ENCODE measurements at regions not wholly inside any gene's neighbourhood (a gene's known extent, or its start where the extent isn't known, plus 50 kb on each side); places are given as distances from the start of the nearest gene placed in this dataset.

- no peaks in the 10 kb centered on the region for H3K9me3 ChIP-seq (ENCODE audit: low read length)
Measured at GRCh38 chr3:6250167-6250566, 610.7 kb upstream of the GRM7 start.

GRCh38 chr3:6251612-6252400 is 609.1 kb upstream of the GRM7 start:
- no peak overlapping the region for H3K4me3 ChIP-seq (ENCODE audit: low read length)
- H3K27ac ChIP-seq (ENCODE audit: low read length), result no peak overlapping the region
- H3K9me2 ChIP-seq (ENCODE audit: insufficient read depth, low read length), result no peaks in the 10 kb centered on the region
- no peak overlapping the region for H3K9ac ChIP-seq (ENCODE audit: low read length)
- no peaks in the 10 kb centered on the region for H3F3A ChIP-seq (ENCODE audit: insufficient read depth, low read length, poor library complexity, severe bottlenecking)
- H3K4me2 ChIP-seq (ENCODE audit: low read length), result no peak overlapping the region
- H4K20me1 ChIP-seq (ENCODE audit: insufficient read depth), result no peaks in the 10 kb centered on the region
- no peaks in the 10 kb centered on the region for H3K9me3 ChIP-seq (ENCODE audit: low read length)
- H3K27me3 ChIP-seq (ENCODE audit: insufficient read depth, low read depth, low read length), result no peaks in the 10 kb centered on the region
- H2AFZ ChIP-seq (ENCODE audit: low read depth, low read length), result no peak overlapping the region
- no peaks in the 10 kb centered on the region for H3K36me3 ChIP-seq (ENCODE audit: insufficient read depth, low read length)
- H3K79me2 ChIP-seq (replicated peaks; ENCODE audit: insufficient read depth, low read length), result no peaks in the 10 kb centered on the region
- TF ChIP-seq CTCF (IDR thresholded peaks at IDR 0.05; ENCODE audit: poor library complexity, severe bottlenecking) (no peak), TAF1 (IDR thresholded peaks at IDR 0.05; ENCODE audit: low read depth) (no peak), POLR2AphosphoS5 (IDR thresholded peaks at IDR 0.05) (no peak), EZH2 (IDR thresholded peaks at IDR 0.05; ENCODE audit: borderline replicate concordance, insufficient read depth, low read length, poor library complexity, severe bottlenecking) (no peak), RAD21 (conservative IDR thresholded peaks at IDR 0.05) (no peak), EP300 (conservative IDR thresholded peaks at IDR 0.05; ENCODE audit: poor library complexity, severe bottlenecking) (no peak), SMC3 (conservative IDR thresholded peaks at IDR 0.05; ENCODE audit: poor library complexity) (no peak), MXI1 (conservative IDR thresholded peaks at IDR 0.05; ENCODE audit: poor library complexity, severe bottlenecking) (no peak)

More at GRCh38 chr3:6250167-6250566, 610.7 kb upstream of the GRM7 start:
- Histone ChIP-seq H3K4me2 (ENCODE audit: low read length) (no peak overlapping the region), H4K20me1 (ENCODE audit: insufficient read depth) (no peaks in the 10 kb centered on the region), H3K79me2 (replicated peaks; ENCODE audit: insufficient read depth, low read length) (no peaks in the 10 kb centered on the region), H3K27ac (ENCODE audit: low read length) (no peak overlapping the region), H3K27me3 (ENCODE audit: insufficient read depth, low read depth, low read length) (no peaks in the 10 kb centered on the region), H3K9me2 (ENCODE audit: insufficient read depth, low read length) (no peaks in the 10 kb centered on the region), H3F3A (ENCODE audit: insufficient read depth, low read length, poor library complexity, severe bottlenecking) (no peaks in the 10 kb centered on the region), H3K36me3 (ENCODE audit: insufficient read depth, low read length) (no peaks in the 10 kb centered on the region), H3K4me3 (ENCODE audit: low read length) (no peak overlapping the region), H2AFZ (ENCODE audit: low read depth, low read length) (no peak overlapping the region), H3K9ac (ENCODE audit: low read length) (no peak overlapping the region)
- TF ChIP-seq CTCF (IDR thresholded peaks at IDR 0.05; ENCODE audit: poor library complexity, severe bottlenecking) (no peak), SMC3 (conservative IDR thresholded peaks at IDR 0.05; ENCODE audit: poor library complexity) (no peak), TAF1 (IDR thresholded peaks at IDR 0.05; ENCODE audit: low read depth) (no peak), EP300 (conservative IDR thresholded peaks at IDR 0.05; ENCODE audit: poor library complexity, severe bottlenecking) (no peak), RAD21 (conservative IDR thresholded peaks at IDR 0.05) (no peak), MXI1 (conservative IDR thresholded peaks at IDR 0.05; ENCODE audit: poor library complexity, severe bottlenecking) (no peak), POLR2AphosphoS5 (IDR thresholded peaks at IDR 0.05) (no peak), EZH2 (IDR thresholded peaks at IDR 0.05; ENCODE audit: borderline replicate concordance, insufficient read depth, low read length, poor library complexity, severe bottlenecking) (no peak)
- TF ChIP-seq, protein P1, sequence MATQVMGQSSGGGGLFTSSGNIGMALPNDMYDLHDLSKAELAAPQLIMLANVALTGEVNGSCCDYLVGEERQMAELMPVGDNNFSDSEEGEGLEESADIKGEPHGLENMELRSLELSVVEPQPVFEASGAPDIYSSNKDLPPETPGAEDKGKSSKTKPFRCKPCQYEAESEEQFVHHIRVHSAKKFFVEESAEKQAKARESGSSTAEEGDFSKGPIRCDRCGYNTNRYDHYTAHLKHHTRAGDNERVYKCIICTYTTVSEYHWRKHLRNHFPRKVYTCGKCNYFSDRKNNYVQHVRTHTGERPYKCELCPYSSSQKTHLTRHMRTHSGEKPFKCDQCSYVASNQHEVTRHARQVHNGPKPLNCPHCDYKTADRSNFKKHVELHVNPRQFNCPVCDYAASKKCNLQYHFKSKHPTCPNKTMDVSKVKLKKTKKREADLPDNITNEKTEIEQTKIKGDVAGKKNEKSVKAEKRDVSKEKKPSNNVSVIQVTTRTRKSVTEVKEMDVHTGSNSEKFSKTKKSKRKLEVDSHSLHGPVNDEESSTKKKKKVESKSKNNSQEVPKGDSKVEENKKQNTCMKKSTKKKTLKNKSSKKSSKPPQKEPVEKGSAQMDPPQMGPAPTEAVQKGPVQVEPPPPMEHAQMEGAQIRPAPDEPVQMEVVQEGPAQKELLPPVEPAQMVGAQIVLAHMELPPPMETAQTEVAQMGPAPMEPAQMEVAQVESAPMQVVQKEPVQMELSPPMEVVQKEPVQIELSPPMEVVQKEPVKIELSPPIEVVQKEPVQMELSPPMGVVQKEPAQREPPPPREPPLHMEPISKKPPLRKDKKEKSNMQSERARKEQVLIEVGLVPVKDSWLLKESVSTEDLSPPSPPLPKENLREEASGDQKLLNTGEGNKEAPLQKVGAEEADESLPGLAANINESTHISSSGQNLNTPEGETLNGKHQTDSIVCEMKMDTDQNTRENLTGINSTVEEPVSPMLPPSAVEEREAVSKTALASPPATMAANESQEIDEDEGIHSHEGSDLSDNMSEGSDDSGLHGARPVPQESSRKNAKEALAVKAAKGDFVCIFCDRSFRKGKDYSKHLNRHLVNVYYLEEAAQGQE (IDR thresholded peaks at IDR 0.05; ENCODE audit: borderline replicate concordance), result no peak
